Adrenal gland (tissue), 5 donors: ENCODE measurements at regions not wholly inside any gene's neighbourhood (a gene's known extent, or its start where the extent isn't known, plus 50 kb on each side); places are given as distances from the start of the nearest gene placed in this dataset.

Experiments
- CTCF ChIP-seq, 6 experiments: fragments of 450-650 bp in 4 of 6; fragments of 200-600 bp in 2 of 6; sonication (generic) in 1 of 6; IDR thresholded peaks; 1 replicate in 5 of 6; 2 replicates in 1 of 6; pipeline versions ENCODE4 v1.5.1 to v1.8.0; 2016 to 2021; ENCODE audit warnings: antibody characterized with exemption in 6 of 6, mild to moderate bottlenecking in 2 of 6, moderate library complexity in 1 of 6
- POLR2A ChIP-seq, 2 donors: fragments of 450-650 bp; IDR thresholded peaks; one replicate each; pipeline ENCODE4 v1.6.1; 2017; ENCODE audit warnings: antibody characterized with exemption in 2 of 2, mild to moderate bottlenecking in 2 of 2, moderate library complexity in 1 of 2
- donor health status: DM: no; HTN: no; CAD: no.

DNA sequence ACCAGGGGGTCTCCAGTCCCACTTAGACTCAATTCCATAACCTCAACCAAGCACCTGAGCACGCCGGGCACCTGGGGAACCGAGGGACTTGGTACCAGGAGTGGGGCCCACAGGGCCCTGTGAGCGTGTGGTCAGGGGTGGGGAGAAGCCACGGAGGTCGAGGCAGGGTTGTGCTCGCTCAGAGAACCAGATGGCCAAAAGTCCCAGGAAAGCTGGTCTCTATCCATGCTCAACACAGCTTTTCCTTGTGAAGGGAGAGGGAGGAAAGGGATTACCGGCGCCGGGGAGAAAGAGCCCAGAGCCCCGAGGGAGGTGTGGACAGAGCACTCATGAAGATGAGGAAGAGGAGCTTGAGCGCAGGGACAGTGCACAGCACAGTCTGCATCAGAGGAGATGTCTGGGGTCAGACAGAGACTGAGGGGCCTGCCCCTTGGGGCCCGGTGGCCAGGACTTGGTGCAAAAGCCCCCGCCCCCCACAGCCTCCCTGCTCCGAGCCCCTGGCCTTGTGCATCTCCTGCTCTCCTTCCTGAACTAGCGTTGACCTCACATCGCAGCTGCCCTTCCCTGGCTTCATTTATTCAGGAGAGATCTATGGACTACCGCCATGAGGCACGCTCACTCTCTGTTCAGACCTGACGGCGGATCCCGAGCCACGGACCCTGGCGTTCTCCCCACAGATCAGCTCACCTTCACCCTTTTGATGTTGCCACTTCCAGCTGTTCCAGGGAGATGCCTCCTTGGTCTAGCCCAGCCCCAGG, 355.4 kb upstream of the TNRC6C start:
- TF ChIP-seq CTCF (IDR thresholded peaks at IDR 0.05) (no peak), POLR2A (IDR thresholded peaks at IDR 0.05) (no peak)
